GM21360 (cell line): ENCODE measurements at regions not wholly inside any gene's neighbourhood (a gene's known extent, or its start where the extent isn't known, plus 50 kb on each side); places are given as distances from the start of the nearest gene placed in this dataset.

Experiments
- ATAC-seq: cut with Tn5 transposase; IDR thresholded peaks from one replicate; pipeline ENCODE4 v1.9.1; 2021; ENCODE audit warnings: mild to moderate bottlenecking, moderate library complexity; ENCODE audit not compliant: unreplicated experiment

GRCh38 chr2:224325941-224326340 is 76.0 kb downstream of the FAM124B start:
- no peak for ATAC-seq

GRCh38 chr2:224324604-224325003 is 77.3 kb downstream of the FAM124B start:
- ATAC-seq: no peak

- no peak for ATAC-seq
These were observed 81.2 kb downstream of the FAM124B start for GRCh38 chr2:224320660-224321059.

- no peak for ATAC-seq
These were observed 82.2 kb downstream of the FAM124B start for GRCh38 chr2:224319750-224320149.

GRCh38 chr2:224312741-224313140 is 89.2 kb downstream of the FAM124B start:
- ATAC-seq: no peak

- ATAC-seq: no peak
These were observed 90.8 kb downstream of the FAM124B start for GRCh38 chr2:224310943-224311625.

- ATAC-seq: no peak
These were observed 92.7 kb downstream of the FAM124B start for GRCh38 chr2:224309176-224309575.

- ATAC-seq: peak; percentile 87
These were observed 93.5 kb downstream of the FAM124B start for GRCh38 chr2:224308272-224308911.

GRCh38 chr2:224302952-224303351 is 99.0 kb downstream of the FAM124B start:
- no peak for ATAC-seq

- ATAC-seq: no peak
These were observed 107.9 kb downstream of the FAM124B start for GRCh38 chr2:224293976-224294375.

- no peak for ATAC-seq
These were observed 114.4 kb downstream of the FAM124B start for GRCh38 chr2:224287531-224287930.

- ATAC-seq: no peak
These were observed 115.0 kb downstream of the FAM124B start for GRCh38 chr2:224286923-224287322.

- ATAC-seq: no peak
These were observed 117.6 kb downstream of the FAM124B start for GRCh38 chr2:224284134-224284946.

GRCh38 chr2:224283466-224283965 is 118.4 kb downstream of the FAM124B start:
- no peak for ATAC-seq

- no peak for ATAC-seq
These were observed 120.5 kb downstream of the FAM124B start for GRCh38 chr2:224281374-224281773.

- no peak for ATAC-seq
These were observed 123.4 kb downstream of the FAM124B start for GRCh38 chr2:224278531-224278930.

- ATAC-seq: no peak
These were observed 125.7 kb downstream of the FAM124B start for GRCh38 chr2:224276251-224276650.

GRCh38 chr2:224272237-224272910 is 129.5 kb downstream of the FAM124B start:
- ATAC-seq: no peak

- no peak for ATAC-seq
These were observed 130.2 kb downstream of the FAM124B start for GRCh38 chr2:224271617-224272236.

- ATAC-seq: no peak
These were observed 133.5 kb downstream of the FAM124B start for GRCh38 chr2:224268441-224268840.

- no peak for ATAC-seq
These were observed 137.6 kb downstream of the FAM124B start for GRCh38 chr2:224264259-224264658.
